PFSK-1 (cell line): ENCODE measurements at regions not wholly inside any gene's neighbourhood (a gene's known extent, or its start where the extent isn't known, plus 50 kb on each side); places are given as distances from the start of the nearest gene placed in this dataset.

ENCODE experiments used
- FOXP2 ChIP-seq: optimal IDR thresholded peaks from 2 replicates; pipeline ENCODE3; 2011; ENCODE audit warnings: borderline replicate concordance, control low read depth, inconsistent platforms; ENCODE audit not compliant: insufficient read depth; ENCODE audit errors: extremely low read length, extremely low read depth
- POLR2AphosphoS5 ChIP-seq: IDR thresholded peaks from 2 replicates; pipeline ENCODE4 v1.6.1; 2012; ENCODE audit warnings: low read depth, mild to moderate bottlenecking, control low read depth, low read length, moderate library complexity
- SIN3A ChIP-seq: IDR thresholded peaks from 2 replicates; pipeline ENCODE4 v1.6.1; 2012; ENCODE audit warnings: mild to moderate bottlenecking, low read length, moderate library complexity, borderline replicate concordance; ENCODE audit not compliant: insufficient read depth
- TAF1 ChIP-seq: IDR thresholded peaks from 2 replicates; pipeline ENCODE4 v1.6.1; 2012; ENCODE audit warnings: low read length, control low read depth, borderline replicate concordance; ENCODE audit not compliant: insufficient read depth
- TF ChIP-seq, protein P1 (sequence below), 2 experiments: IDR thresholded peaks; 2 replicates each; pipeline versions ENCODE4 v1.6.1 to v1.8.0; 2011 to 2012; ENCODE audit warnings: low read depth in 2 of 2, low read length in 2 of 2, control low read depth in 1 of 2, inconsistent platforms in 1 of 2, mild to moderate bottlenecking in 1 of 2, moderate library complexity in 1 of 2; ENCODE audit not compliant: insufficient read depth in 1 of 2

GRCh38 chr2:234187646-234188174 is 137.2 kb downstream of the SPP2 start:
- TF ChIP-seq POLR2AphosphoS5 (no peak), TAF1 (no peak), SIN3A (no peak), FOXP2 (no peak)
- TF ChIP-seq, protein P1, sequence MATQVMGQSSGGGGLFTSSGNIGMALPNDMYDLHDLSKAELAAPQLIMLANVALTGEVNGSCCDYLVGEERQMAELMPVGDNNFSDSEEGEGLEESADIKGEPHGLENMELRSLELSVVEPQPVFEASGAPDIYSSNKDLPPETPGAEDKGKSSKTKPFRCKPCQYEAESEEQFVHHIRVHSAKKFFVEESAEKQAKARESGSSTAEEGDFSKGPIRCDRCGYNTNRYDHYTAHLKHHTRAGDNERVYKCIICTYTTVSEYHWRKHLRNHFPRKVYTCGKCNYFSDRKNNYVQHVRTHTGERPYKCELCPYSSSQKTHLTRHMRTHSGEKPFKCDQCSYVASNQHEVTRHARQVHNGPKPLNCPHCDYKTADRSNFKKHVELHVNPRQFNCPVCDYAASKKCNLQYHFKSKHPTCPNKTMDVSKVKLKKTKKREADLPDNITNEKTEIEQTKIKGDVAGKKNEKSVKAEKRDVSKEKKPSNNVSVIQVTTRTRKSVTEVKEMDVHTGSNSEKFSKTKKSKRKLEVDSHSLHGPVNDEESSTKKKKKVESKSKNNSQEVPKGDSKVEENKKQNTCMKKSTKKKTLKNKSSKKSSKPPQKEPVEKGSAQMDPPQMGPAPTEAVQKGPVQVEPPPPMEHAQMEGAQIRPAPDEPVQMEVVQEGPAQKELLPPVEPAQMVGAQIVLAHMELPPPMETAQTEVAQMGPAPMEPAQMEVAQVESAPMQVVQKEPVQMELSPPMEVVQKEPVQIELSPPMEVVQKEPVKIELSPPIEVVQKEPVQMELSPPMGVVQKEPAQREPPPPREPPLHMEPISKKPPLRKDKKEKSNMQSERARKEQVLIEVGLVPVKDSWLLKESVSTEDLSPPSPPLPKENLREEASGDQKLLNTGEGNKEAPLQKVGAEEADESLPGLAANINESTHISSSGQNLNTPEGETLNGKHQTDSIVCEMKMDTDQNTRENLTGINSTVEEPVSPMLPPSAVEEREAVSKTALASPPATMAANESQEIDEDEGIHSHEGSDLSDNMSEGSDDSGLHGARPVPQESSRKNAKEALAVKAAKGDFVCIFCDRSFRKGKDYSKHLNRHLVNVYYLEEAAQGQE (IDR thresholded peaks at IDR 0.05; ENCODE audit: insufficient read depth in 1 of 2, low read depth in 2 of 2, low read length in 2 of 2): no peak

GRCh38 chr2:234181121-234181520 is 130.6 kb downstream of the SPP2 start:
- TF ChIP-seq, protein P1 (IDR thresholded peaks at IDR 0.05; ENCODE audit: insufficient read depth in 1 of 2, low read depth in 2 of 2, low read length in 2 of 2): no peak
- TF ChIP-seq FOXP2: no peak
- no peak for TF ChIP-seq SIN3A
- no peak for TF ChIP-seq TAF1
- no peak for TF ChIP-seq POLR2AphosphoS5

DNA sequence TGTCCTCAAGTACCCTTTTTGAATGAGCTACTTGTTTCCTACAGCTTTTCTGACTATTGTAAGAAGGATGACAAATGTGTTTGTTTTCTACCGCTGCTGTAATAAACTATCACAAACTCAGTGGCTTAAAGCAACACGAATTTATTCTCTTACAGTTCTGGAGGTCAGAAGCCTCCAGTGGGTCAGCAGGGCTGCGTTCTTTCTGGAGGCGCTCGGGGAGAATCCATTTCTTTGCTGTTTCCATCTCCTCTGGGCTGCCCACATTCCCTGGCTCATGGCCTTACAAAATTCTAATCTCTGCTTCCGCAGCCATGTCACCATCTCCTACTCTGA is 128.5 kb downstream of the SPP2 start:
- TF ChIP-seq POLR2AphosphoS5: no peak
- TF ChIP-seq, protein P1 (IDR thresholded peaks at IDR 0.05; ENCODE audit: insufficient read depth in 1 of 2, low read depth in 2 of 2, low read length in 2 of 2): no peak
- TF ChIP-seq TAF1: no peak
- TF ChIP-seq FOXP2: no peak
- TF ChIP-seq SIN3A: no peak

GRCh38 chr2:234178330-234179030 is 128.0 kb downstream of the SPP2 start:
- TF ChIP-seq TAF1: no peak
- TF ChIP-seq, protein P1 (IDR thresholded peaks at IDR 0.05; ENCODE audit: insufficient read depth in 1 of 2, low read depth in 2 of 2, low read length in 2 of 2): peak; percentile 77 to 89

- TF ChIP-seq, protein P1 (IDR thresholded peaks at IDR 0.05; ENCODE audit: insufficient read depth in 1 of 2, low read depth in 2 of 2, low read length in 2 of 2): no peak
- TF ChIP-seq POLR2AphosphoS5 (no peak), TAF1 (no peak), FOXP2 (no peak), SIN3A (no peak)
Measured at GRCh38 chr2:234175649-234176048, 125.1 kb downstream of the SPP2 start.
